ENCODE measurements at regions not wholly inside any gene's neighbourhood (a gene's known extent, or its start where the extent isn't known, plus 50 kb on each side); places are given as distances from the start of the nearest gene placed in this dataset.

GRCh38 chr14:39977198-39977597, 545.0 kb upstream of the FBXO33 start:
- DNase-seq (ENCODE audit: low read depth), result no peak

GRCh38 chr14:39974036-39974435, 541.8 kb upstream of the FBXO33 start:
- DNase-seq (ENCODE audit: low read depth), result no peak

GRCh38 chr14:39972704-39973103, 540.5 kb upstream of the FBXO33 start:
- DNase-seq (ENCODE audit: low read depth), result no peak

DNA sequence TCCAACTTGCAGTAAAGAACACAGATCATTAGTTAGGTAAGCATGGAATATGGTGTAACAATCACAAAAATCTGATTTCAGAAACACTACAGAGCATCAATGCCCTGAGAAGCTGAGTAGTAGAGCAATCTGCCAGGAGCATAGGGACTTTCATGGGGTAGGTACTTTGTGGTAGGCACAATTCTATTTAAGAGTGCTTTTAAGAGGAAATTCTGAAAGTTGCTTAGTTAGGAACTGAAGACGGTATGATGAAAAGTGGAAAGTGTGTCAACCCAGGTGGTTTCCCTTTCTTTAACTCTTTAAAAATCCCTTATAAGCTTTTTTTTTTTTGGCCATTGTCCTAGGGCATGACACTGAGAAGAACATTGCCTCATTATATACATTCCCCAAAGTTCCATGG, 535.7 kb upstream of the FBXO33 start:
- no peak for DNase-seq (ENCODE audit: low read depth)

- no peak for DNase-seq (ENCODE audit: low read depth)
These were observed 525.8 kb upstream of the FBXO33 start for GRCh38 chr14:39957987-39958386.

DNA sequence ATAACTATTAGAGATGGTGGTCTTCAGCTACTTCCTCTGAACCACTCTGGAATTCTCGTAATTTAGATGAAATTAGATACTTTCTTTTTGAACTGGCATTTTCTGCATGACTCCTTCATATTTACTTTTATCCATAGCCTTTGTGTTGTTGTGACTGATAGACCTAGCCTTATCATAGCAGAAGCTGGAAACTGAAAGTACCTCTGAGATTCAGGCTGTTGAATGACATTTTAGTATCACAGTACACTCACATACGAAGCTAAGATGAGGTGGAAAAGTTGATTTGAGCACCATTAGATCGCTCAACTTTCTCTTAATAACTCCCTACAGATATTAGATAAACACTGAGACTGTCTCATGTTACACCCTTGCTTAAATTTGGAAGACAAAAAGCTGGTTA, 525.1 kb upstream of the FBXO33 start:
- DNase-seq (ENCODE audit: low read depth), result no peak

DNA sequence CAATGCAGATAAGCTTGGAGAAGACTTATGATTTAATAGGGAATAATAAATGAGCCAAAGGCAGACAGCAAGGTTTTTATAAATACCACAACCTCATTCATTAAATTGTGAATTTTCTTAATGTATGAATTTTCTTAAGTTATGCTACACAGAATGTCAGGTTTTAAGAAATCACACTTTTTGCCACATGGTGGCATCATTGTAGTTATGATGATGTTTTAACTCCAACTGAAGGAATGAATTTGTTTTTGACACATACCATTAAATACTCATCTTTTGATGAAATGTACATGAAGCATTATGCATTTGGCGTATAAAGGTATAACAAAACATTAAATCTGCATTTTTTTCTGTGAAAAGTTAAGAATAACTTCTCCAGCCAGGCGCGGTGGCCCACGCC, 524.1 kb upstream of the FBXO33 start:
- no peak for DNase-seq (ENCODE audit: low read depth)

DNA sequence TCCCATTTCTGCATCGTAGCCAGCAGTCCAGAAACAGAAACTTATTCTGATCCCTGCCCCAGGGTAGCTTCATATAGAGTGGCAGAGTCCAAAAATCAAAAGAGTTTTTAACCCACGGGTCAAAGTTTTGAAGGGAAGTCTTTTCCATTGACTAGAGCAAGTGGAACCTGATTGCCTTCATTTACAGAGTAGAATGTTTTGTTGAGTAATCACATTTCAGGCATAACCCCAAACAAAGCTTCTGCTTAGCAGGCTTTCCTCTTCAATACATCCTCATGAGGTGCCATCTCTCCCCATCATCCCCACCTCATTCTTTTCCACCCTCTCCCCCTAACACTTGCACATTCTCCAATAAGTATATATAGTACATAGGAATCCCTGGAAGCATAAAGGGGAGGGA, 516.0 kb upstream of the FBXO33 start:
- no peak for DNase-seq (ENCODE audit: low read depth)

DNA sequence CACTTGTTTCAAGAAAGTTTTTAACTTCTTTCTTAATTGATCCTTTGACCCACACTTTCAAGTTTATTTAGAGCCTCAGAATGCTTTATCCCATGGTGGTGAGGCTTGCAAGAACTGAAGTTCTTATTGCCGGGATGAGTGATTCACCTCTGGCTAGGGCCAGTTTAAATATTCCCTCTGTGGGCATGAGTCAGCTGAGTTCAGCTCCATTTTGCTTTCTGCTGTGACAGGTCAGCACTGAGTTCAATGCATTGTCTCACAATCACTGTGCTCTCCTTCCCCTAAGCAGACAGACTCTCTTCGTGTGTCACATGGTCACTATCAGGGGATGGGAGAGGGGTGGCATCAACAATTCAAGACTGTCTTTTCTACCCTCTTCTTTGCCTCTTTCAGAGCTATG, 514.6 kb upstream of the FBXO33 start:
- DNase-seq (ENCODE audit: low read depth), result no peak

GRCh38 chr14:39939023-39939422, 506.8 kb upstream of the FBXO33 start:
- no peak for DNase-seq (ENCODE audit: low read depth)

DNA sequence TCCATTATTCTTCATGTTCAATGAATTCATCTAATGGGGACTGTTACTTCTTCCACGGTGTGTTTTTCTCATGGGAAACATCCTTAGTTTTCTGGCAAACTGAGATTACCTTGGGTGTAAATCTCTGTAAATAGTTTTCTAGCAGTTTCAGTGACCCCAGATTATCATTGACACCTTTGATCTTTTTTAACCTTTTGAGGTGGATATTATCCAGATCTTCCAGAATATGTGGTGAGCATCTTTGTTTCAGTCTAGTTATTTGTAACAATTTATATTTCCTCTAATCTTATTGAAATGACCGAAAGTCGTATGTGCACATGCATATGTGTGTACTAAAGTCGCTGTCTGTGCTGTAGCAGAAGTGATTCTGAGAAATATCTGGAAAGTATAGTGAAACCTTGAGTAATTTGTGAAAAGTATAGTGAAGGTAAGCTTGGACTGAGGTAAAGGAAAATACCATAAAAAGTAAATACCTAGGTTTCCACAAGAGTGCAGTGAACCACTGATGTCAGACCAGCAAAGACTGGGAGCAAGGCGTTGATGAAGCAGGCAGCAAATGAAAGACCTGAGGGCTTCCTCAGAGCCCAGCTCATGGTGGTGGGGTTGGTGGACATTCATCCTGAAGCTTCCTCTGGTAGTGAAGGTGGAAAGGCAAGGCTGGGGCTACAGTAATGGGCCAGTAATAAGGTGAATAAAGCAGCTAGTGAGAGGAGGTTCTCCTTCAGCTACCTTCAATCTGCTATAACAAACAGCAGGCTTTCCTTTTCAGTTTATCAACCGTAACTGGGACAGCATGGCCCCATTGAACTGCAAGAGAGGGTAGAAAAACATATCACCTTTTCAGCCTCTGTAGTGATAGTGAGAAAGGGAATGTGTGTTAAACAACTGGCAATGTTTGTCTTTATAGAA, 480.2 kb upstream of the FBXO33 start:
- DNase-seq (ENCODE audit: low read depth), result no peak

DNA sequence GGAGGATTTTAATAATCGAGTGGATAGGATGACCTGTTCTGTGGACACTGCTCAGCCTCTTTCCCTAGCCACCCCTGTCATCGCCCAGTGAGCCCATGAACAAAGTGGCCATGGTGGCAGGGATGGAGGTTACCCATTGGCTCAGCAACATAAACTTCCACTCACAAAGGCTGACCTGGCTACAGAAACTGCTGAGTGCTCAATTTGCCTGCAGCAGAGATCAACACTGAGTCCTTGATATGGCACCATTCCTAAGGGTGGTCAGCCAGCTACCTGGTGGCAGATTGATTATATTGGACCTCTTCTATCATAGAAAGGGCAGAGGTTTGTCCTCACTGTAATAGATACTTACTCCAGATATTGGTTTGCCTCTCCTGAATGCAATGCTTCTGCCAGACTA, 465.4 kb upstream of the FBXO33 start:
- DNase-seq (ENCODE audit: low read depth), result no peak

DNA sequence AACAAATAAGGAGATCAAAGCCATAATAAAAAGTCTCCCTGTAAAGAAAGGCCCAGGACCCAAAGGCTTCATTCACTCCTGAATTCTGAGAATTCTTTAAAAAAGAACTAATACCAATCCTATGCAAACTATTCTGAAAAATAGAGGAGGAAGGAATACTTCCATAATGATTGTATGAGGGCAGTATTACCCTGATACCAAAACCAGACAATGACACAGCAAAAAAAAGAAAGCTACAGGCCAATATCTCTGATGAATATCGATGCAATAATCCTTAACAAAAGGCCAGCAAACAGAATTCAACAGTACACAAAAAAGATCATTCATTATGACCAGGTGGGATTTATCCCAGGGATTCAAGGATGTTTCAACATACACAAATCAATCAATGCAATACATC, 457.8 kb upstream of the FBXO33 start:
- DNase-seq (ENCODE audit: low read depth), result no peak

GRCh38 chr14:39884091-39884490, 451.9 kb upstream of the FBXO33 start:
- no peak for DNase-seq (ENCODE audit: low read depth)

GRCh38 chr14:39880965-39881364, 448.7 kb upstream of the FBXO33 start:
- DNase-seq (ENCODE audit: low read depth), result no peak

DNA sequence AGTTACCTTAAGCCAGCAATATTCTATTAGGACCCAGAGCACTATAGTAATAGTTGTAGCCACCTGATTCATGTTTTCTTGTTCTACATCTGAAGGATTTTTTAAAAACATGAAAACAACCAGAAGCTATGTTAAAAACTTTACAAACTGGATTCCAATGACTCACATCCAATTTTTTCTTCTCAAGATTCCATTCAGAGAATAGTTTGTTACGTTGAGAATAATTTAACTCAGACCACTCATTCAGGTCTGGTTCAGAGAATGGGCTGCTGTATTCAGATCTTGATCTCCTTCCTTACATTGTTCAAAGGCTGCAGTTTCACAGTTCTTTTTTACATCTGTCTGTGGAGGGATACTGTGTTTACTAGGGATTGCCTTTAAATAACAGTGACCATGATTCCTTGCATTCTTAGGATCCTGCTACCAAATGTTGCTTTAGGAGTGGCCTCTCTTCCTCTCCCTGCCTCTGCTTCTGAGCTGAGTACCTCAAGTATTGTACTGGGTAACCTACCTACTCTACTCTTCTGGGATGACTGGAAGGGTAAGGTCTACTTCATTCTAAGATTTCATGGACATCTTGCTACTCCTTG, 448.0 kb upstream of the FBXO33 start:
- no peak for DNase-seq (ENCODE audit: low read depth)

DNA sequence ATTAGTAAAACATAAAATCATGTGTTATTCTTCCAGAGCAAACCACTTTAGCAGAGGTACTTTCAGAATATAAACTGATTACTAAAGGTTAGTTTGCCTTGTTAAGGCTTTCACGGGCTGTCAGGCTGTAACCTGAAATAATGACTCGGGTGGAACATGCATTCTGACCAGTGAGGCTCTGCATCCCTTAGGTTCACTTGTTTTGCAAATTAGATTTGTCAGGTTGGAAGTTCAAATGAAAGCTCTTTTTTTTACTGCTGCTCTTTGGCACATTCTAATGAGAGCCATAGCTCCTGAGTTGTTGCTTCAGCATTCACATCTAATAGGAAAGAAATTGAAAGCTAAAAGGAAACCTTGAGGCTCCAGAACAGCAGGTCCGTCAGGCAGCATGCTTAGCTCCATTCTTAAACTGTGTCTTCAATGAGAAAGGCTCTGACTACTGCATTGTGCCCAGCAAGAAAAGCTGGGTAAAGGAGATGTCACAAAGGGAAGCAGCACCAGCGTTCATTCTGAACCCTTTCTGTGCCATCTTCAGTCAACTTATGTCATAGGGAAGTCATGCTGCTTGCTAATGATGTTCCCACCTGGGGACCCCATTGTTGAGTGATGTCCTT, 445.5 kb upstream of the FBXO33 start:
- no peak for DNase-seq (ENCODE audit: low read depth)

GRCh38 chr14:39876916-39877315, 444.7 kb upstream of the FBXO33 start:
- no peak for DNase-seq (ENCODE audit: low read depth)

GRCh38 chr14:39875028-39875427, 442.8 kb upstream of the FBXO33 start:
- no peak for DNase-seq (ENCODE audit: low read depth)

DNA sequence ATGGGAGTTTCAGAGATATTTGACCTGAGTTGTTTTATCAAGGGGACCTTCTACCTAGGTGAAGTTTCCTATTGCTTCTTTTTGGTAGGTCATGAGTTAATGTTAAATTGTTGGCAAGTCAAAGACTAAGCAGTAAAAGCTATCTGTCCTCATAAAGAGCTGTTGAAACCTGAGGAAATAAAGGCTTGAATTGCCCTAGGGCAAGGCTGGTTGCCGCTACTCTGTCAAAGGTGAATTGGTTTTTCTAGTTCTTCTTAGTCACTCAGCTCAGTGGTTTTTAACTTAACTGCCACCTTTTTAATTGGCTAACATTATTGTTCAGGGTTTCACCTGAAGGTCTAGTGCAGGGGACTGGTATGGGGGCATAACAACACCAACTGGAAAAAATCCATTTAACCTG, 441.6 kb upstream of the FBXO33 start:
- DNase-seq (ENCODE audit: low read depth), result no peak

- no peak for DNase-seq (ENCODE audit: low read depth)
These were observed 436.7 kb upstream of the FBXO33 start for GRCh38 chr14:39868949-39869348.

GRCh38 chr14:39868251-39868650, 436.0 kb upstream of the FBXO33 start:
- DNase-seq (ENCODE audit: low read depth), result no peak

GRCh38 chr14:39863441-39863840, 431.2 kb upstream of the FBXO33 start:
- DNase-seq (ENCODE audit: low read depth), result no peak
